Progenitor cell of endocrine pancreas (in vitro differentiated cells): ENCODE measurements at regions not wholly inside any gene's neighbourhood (a gene's known extent, or its start where the extent isn't known, plus 50 kb on each side); places are given as distances from the start of the nearest gene placed in this dataset.
A peak's percentile ranks its signal among the peaks of the same experiment; 100 is the strongest.

Source experiments
- DNase-seq: peaks from one replicate; pipeline ENCODE4 v3.0.0; 2021; ENCODE audit warnings: low spot score; ENCODE audit not compliant: unreplicated experiment
- H3K27ac Mint-ChIP-seq: 2 replicates; pipeline ENCODE4 v1.8.0; 2021; ENCODE audit warnings: mild to moderate bottlenecking, moderate library complexity, mixed read lengths
- H3K27me3 Mint-ChIP-seq: 2 replicates; pipeline ENCODE4 v1.8.0; 2021; ENCODE audit warnings: mixed read lengths
- H3K36me3 Mint-ChIP-seq: 2 replicates; pipeline ENCODE4 v1.8.0; 2022; ENCODE audit warnings: mixed read lengths; ENCODE audit not compliant: insufficient read depth
- H3K4me1 Mint-ChIP-seq: 2 replicates; pipeline ENCODE4 v1.8.0; 2021; ENCODE audit warnings: low read depth, mixed read lengths
- H3K4me3 Mint-ChIP-seq: 2 replicates; pipeline ENCODE4 v1.8.0; 2021; ENCODE audit warnings: low read depth, mild to moderate bottlenecking, moderate library complexity, mixed read lengths
- H3K9me3 Mint-ChIP-seq: 2 replicates; pipeline ENCODE4 v1.8.0; 2021; ENCODE audit warnings: low read depth, mixed read lengths
- TF ChIP-seq, protein P1 (sequence below): fragments of 200-600 bp; sonication (generic); IDR thresholded peaks from one replicate; pipeline ENCODE4 v1.5.0; 2021; ENCODE audit warnings: antibody characterized with exemption, mild to moderate bottlenecking; ENCODE audit not compliant: unreplicated experiment

GRCh38 chr2:8457699-8458502 is 224.0 kb upstream of the ID2 start:
- H3K4me1 Mint-ChIP-seq = peaks cover 39% of the 10 kb centered on the region
- H3K36me3 Mint-ChIP-seq = peaks cover 1% of the 10 kb centered on the region
- H3K27ac Mint-ChIP-seq = peak overlapping the region; percentile 82
- DNase-seq = no peak
- no peaks in the 10 kb centered on the region for H3K9me3 Mint-ChIP-seq
- H3K27me3 Mint-ChIP-seq = peaks cover 18% of the 10 kb centered on the region
- peak overlapping the region; percentile 59 for H3K4me3 Mint-ChIP-seq
- TF ChIP-seq, protein P1, sequence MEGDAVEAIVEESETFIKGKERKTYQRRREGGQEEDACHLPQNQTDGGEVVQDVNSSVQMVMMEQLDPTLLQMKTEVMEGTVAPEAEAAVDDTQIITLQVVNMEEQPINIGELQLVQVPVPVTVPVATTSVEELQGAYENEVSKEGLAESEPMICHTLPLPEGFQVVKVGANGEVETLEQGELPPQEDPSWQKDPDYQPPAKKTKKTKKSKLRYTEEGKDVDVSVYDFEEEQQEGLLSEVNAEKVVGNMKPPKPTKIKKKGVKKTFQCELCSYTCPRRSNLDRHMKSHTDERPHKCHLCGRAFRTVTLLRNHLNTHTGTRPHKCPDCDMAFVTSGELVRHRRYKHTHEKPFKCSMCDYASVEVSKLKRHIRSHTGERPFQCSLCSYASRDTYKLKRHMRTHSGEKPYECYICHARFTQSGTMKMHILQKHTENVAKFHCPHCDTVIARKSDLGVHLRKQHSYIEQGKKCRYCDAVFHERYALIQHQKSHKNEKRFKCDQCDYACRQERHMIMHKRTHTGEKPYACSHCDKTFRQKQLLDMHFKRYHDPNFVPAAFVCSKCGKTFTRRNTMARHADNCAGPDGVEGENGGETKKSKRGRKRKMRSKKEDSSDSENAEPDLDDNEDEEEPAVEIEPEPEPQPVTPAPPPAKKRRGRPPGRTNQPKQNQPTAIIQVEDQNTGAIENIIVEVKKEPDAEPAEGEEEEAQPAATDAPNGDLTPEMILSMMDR = no peak

DNA sequence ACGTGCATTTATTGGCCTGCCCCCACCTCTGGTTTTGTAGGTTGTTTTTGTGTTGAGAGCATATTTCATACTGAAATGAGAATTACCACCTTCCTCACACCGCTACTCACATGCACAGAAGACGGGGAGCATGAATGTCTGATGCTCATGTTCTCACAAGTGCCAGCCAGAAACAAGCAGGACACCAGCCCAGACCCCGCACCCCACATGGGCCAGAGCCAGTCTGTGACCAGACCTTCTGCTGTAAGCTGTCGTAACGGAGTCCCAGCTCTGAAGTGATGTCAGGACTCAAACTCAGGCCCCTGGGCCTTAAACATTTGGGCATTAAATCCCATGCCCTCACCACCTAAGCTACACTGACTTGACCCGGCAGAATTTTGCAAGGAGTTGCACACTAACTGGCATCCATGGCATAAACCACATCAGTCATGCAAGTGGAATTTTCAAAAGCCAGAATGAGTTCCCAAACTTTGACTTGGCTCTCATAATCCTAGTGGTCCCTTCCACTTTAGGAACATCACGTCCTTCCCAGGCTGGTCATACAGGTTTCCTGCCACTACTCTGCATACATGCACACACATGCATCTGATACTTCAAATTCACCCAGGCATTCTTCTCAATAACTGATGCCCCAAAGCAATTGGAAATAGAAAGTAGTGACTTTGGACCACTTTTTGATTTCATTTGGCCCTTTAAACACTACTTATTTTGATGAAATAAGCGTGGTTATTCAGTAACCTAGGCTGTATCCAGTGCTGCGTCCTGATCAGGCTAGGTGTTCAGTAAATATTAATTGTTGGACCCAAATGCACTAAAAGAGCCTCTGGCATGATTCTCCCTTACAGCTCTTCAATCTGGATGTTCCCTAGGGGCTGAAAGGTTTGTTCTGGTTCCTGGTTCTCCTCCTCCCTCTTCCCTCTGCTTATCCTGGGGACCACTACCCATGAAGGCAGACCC is 223.1 kb upstream of the ID2 start:
- Mint-ChIP-seq H3K27ac (peak overlapping the region; percentile 82), H3K4me1 (peaks cover 36% of the 10 kb centered on the region), H3K9me3 (no peaks in the 10 kb centered on the region), H3K4me3 (no peak overlapping the region), H3K27me3 (peaks cover 20% of the 10 kb centered on the region), H3K36me3 (peaks cover 1% of the 10 kb centered on the region)
- TF ChIP-seq, protein P1 = no peak
- no peak for DNase-seq

- Mint-ChIP-seq H3K27me3 (peaks cover 22% of the 10 kb centered on the region), H3K36me3 (peaks cover 1% of the 10 kb centered on the region), H3K27ac (no peak overlapping the region), H3K9me3 (no peaks in the 10 kb centered on the region), H3K4me3 (no peak overlapping the region), H3K4me1 (peaks cover 36% of the 10 kb centered on the region)
- DNase-seq = no peak
- TF ChIP-seq, protein P1 = no peak
Observed at GRCh38 chr2:8459474-8459873, 222.4 kb upstream of the ID2 start.

- H3K4me3 Mint-ChIP-seq = no peak overlapping the region
- H3K27ac Mint-ChIP-seq = no peak overlapping the region
- TF ChIP-seq, protein P1 = no peak
- peaks cover 33% of the 10 kb centered on the region for H3K4me1 Mint-ChIP-seq
- H3K27me3 Mint-ChIP-seq = peaks cover 19% of the 10 kb centered on the region
- no peaks in the 10 kb centered on the region for H3K36me3 Mint-ChIP-seq
- H3K9me3 Mint-ChIP-seq = no peaks in the 10 kb centered on the region
- DNase-seq = no peak
Observed at GRCh38 chr2:8461341-8461740, 220.5 kb upstream of the ID2 start.

- Mint-ChIP-seq H3K9me3 (no peaks in the 10 kb centered on the region), H3K27ac (no peak overlapping the region), H3K27me3 (peaks cover 19% of the 10 kb centered on the region), H3K4me1 (peaks cover 33% of the 10 kb centered on the region), H3K36me3 (no peaks in the 10 kb centered on the region), H3K4me3 (no peak overlapping the region)
- TF ChIP-seq, protein P1 = no peak
- no peak for DNase-seq
Observed at GRCh38 chr2:8462280-8462679, 219.6 kb upstream of the ID2 start.
